GM21360 (cell line): ENCODE measurements at regions not wholly inside any gene's neighbourhood (a gene's known extent, or its start where the extent isn't known, plus 50 kb on each side); places are given as distances from the start of the nearest gene placed in this dataset.

Source experiments
- ATAC-seq: cut with Tn5 transposase; IDR thresholded peaks from one replicate; pipeline ENCODE4 v1.9.1; 2021; ENCODE audit warnings: mild to moderate bottlenecking, moderate library complexity; ENCODE audit not compliant: unreplicated experiment

DNA sequence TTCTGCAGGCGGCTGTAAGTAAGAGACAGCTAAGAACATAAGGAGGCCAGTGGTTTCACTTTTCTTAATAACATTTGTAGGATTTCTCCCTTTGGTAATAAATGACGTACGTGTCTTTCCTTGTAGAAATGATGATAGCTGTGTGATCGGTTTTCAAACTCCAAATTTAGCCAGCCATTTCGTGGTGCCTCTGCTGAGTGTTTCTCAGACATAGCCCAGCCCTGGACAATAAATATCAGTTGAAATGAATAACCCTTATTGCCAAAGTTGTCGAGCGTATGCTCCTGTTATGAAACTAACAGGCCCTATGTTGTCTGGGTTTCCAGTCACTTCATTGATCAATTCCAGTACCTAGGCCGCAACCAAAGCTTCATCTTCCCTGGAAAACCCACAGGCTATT is 75.0 kb upstream of the MSX2 start:
- no peak for ATAC-seq

GRCh38 chr5:174654442-174654841 is 69.9 kb upstream of the MSX2 start:
- no peak for ATAC-seq

DNA sequence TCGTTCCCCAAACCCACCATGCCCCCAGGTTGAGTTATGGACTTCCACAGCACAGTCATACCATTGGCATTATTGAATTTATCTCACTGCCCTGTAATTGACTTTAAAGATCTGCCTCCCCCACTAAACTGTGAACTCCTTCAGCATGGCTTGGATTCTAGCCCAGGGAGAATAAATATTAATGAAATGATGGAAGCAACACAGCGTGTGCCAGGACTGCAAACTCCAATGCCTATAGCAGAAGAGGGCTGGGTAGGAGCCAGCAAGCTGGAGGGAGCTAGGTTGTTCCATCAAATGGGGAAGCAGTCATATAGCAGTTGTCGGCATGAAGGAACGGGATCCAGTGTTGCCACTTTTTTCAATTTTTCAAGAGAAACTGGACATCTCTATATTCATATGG is 69.0 kb upstream of the MSX2 start:
- ATAC-seq, result no peak

DNA sequence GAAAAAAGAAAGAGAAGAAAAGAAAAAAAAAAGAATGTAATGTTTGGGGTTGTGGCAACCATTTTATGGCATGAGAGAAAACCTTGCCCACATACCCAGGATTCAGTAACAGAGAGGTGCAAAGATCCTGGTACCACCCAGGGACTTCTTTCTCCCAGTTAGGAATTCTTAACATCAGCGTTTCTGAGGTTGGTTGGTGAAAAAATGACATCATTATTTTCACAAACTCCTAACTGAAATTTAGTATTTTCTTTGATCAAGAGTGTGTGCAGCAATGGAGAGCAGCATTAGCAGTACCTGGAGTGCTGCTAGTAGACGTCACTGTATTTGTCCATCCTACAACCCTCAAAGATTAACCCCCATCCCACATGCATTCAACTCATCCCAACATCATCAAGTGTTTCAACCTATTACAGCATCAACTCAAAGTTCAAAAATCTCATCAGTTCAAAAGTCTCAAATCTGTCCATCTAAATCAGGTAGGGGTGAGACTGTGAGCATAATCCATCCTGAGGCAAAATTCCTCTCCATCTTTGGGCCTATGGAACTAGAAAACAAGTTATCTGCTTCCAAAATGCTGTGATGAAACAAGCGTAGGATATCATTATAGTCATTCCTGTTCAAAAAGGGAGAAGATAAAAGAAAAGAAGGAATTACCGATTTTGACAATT is 60.1 kb upstream of the MSX2 start:
- ATAC-seq, result no peak

DNA sequence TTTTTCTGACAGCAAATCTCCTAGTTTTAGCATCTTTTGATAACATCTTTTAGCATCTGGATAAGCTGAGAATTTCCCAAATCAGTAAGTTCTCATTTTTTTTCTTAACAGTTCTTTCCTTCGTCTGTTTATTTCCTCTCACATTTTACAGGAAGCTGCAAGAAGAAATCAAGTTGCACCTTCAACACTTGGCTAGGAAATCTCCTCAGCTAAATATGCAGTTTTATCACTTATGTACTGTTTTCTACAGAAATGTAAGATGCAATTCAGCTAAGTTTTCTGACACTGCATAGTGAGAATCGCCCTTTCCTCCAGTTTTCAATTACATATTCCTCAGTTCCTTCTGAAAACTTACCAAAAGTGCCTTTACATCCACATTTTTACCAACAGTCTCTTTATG is 59.0 kb upstream of the MSX2 start:
- no peak for ATAC-seq

DNA sequence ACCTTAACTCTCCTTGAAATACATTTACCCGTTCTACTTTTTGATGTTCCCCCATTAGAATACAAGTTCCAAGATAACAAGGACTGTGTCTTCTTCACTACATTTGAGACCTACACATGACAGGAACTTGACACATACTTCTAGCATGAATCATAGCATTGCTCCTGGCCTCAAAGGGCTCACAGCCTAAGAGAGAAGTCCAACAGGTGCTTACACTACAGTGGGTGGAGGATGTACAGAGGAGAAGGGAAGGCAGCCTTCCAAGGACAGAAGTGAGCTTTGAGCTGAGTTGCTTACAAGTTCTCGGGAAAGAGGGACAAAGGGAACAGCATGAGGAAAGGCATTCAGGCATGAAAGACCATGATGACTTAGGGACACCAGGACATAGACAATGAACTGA is 56.9 kb upstream of the MSX2 start:
- ATAC-seq, result no peak

DNA sequence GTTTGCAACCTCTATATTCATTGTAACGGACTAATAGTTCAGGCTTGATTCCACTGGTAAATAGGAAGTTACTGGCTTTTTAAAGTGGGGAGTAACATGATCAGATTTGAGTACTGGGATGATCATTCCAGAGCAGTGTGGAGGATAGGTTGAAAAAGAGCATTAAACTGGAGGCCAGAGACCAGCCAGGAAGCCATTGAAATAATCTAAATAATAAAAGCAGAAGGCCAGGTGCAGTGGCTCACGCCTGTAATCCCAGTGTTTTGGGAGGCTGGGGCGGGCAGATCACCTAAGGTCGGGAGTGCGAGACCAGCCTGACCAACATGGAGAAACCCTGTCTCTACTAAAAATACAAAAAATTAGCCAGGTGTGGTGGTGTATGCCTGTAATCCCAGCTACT is 56.0 kb upstream of the MSX2 start:
- no peak for ATAC-seq
